K562 (cell line): ENCODE measurements at regions not wholly inside any gene's neighbourhood (a gene's known extent, or its start where the extent isn't known, plus 50 kb on each side); places are given as distances from the start of the nearest gene placed in this dataset.

Experiments
- ARID2 ChIP-seq: fragments of 450-650 bp; IDR thresholded peaks from 2 replicates; pipeline ENCODE4 v1.6.1; 2017; ENCODE audit warnings: antibody characterized with exemption, mild to moderate bottlenecking
- HDAC6 ChIP-seq: IDR thresholded peaks from 2 replicates; pipeline ENCODE4 v1.6.1; 2012; ENCODE audit warnings: low read depth, mild to moderate bottlenecking, control low read depth, inconsistent platforms, low read length, moderate library complexity
- NR1H2 ChIP-seq: sonication (generic); formaldehyde crosslinking; IDR thresholded peaks from 2 replicates; pipeline ENCODE4 v1.4.0; 2020; ENCODE audit warnings: mild to moderate bottlenecking, missing genetic modification reagents
- POLR2A ChIP-seq: fragments of 450-650 bp; conservative IDR thresholded peaks from 2 replicates; pipeline ENCODE4 v1.6.1; 2016
- SIN3A ChIP-seq, 2 experiments: fragments of 150-350 bp in 1 of 2; IDR thresholded peaks; 2 replicates each; pipeline ENCODE4 v1.6.1; 2011 to 2016; ENCODE audit warnings: borderline replicate concordance in 2 of 2, low read depth in 2 of 2, low read length in 2 of 2, mild to moderate bottlenecking in 2 of 2, moderate library complexity in 2 of 2; ENCODE audit not compliant: control insufficient read depth in 1 of 2
- SNIP1 ChIP-seq: fragments of 450-650 bp; IDR thresholded peaks from 2 replicates; pipeline ENCODE4 v1.7.1; 2017; ENCODE audit warnings: low read depth, mild to moderate bottlenecking
- TCF7 ChIP-seq: sonication (generic); IDR thresholded peaks from 2 replicates; pipeline ENCODE4 v1.6.1; 2016; ENCODE audit warnings: antibody characterized with exemption, borderline replicate concordance
- ZNF253 ChIP-seq: fragments of 250-450 bp; sonication (Bioruptor Pico); conservative IDR thresholded peaks from 2 replicates; pipeline ENCODE4 v1.6.1; 2021; ENCODE audit warnings: mild to moderate bottlenecking
- ZNF274 ChIP-seq: IDR thresholded peaks from 2 replicates; pipeline ENCODE4 v1.6.1; 2011; ENCODE audit warnings: low read depth, mild to moderate bottlenecking, low read length, moderate library complexity, borderline replicate concordance
- TF ChIP-seq, protein P1 (sequence below), 3 experiments: IDR thresholded peaks in 2 of 3; conservative IDR thresholded peaks in 1 of 3; 2 replicates each; pipeline ENCODE4 v1.5.1; 2011 to 2012; ENCODE audit warnings: low read length in 3 of 3, mild to moderate bottlenecking in 3 of 3, control low read depth in 2 of 3, improper control_type of control experiment in 1 of 3, inconsistent platforms in 1 of 3, low read depth in 1 of 3, mixed read lengths in 1 of 3, moderate library complexity in 1 of 3; ENCODE audit not compliant: insufficient read depth in 2 of 3
- TF ChIP-seq, protein P2 (sequence below): sonication (generic); formaldehyde crosslinking; IDR thresholded peaks from 2 replicates; pipeline ENCODE4 v1.8.1; 2023; ENCODE audit warnings: mild to moderate bottlenecking, missing genetic modification reagents
- TF ChIP-seq, protein P3 (sequence below), 2 experiments: fragments of 450-650 bp in 1 of 2; sonication (generic) in 1 of 2; formaldehyde crosslinking in 1 of 2; IDR thresholded peaks in 1 of 2; conservative IDR thresholded peaks in 1 of 2; 2 replicates each; pipeline versions ENCODE4 v1.6.1 to v1.8.1; 2016 to 2023; ENCODE audit warnings: mild to moderate bottlenecking in 2 of 2, moderate library complexity in 2 of 2, inconsistent platforms in 1 of 2, missing genetic modification reagents in 1 of 2
- TF ChIP-seq, protein P4 (sequence below): fragments of 450-650 bp; formaldehyde crosslinking; IDR thresholded peaks from 2 replicates; pipeline ENCODE4 v1.4.0; 2022; ENCODE audit warnings: mild to moderate bottlenecking, moderate library complexity

DNA sequence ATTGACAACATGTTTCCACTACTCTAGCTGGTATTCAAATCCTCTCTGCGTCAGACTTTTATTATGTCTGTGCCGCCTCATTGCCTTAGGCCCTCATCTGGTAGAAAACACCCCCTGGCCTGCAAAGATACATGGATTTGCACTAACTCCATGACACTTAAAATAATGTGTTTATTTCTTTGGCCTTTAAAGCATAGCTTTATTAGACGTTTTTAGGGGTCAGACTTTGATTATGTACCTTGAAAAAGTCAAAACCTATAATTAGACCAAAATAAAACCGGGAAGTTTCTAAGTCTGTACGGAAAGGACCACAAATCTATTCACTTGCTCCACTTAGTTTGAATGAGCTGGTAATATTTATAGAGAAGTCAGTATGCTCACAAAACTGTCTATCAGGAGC is 357.9 kb upstream of the NOX3 start:
- TF ChIP-seq SIN3A (IDR thresholded peaks at IDR 0.05; ENCODE audit: borderline replicate concordance in 2 of 2, control insufficient read depth in 1 of 2, low read depth in 2 of 2, low read length in 2 of 2) (no peak), POLR2A (no peak), ARID2 (no peak), HDAC6 (no peak), ZNF274 (no peak), ZNF253 (CRISPR knock-in tag) (no peak), SNIP1 (no peak), TCF7 (no peak), NR1H2 (no peak)
- TF ChIP-seq, protein P1, sequence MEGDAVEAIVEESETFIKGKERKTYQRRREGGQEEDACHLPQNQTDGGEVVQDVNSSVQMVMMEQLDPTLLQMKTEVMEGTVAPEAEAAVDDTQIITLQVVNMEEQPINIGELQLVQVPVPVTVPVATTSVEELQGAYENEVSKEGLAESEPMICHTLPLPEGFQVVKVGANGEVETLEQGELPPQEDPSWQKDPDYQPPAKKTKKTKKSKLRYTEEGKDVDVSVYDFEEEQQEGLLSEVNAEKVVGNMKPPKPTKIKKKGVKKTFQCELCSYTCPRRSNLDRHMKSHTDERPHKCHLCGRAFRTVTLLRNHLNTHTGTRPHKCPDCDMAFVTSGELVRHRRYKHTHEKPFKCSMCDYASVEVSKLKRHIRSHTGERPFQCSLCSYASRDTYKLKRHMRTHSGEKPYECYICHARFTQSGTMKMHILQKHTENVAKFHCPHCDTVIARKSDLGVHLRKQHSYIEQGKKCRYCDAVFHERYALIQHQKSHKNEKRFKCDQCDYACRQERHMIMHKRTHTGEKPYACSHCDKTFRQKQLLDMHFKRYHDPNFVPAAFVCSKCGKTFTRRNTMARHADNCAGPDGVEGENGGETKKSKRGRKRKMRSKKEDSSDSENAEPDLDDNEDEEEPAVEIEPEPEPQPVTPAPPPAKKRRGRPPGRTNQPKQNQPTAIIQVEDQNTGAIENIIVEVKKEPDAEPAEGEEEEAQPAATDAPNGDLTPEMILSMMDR (IDR thresholded peaks at IDR 0.05 in 2 of 3, conservative IDR thresholded peaks at IDR 0.05 in 1 of 3; ENCODE audit: insufficient read depth in 2 of 3, low read depth in 1 of 3, low read length in 3 of 3): no peak
- TF ChIP-seq, protein P2, sequence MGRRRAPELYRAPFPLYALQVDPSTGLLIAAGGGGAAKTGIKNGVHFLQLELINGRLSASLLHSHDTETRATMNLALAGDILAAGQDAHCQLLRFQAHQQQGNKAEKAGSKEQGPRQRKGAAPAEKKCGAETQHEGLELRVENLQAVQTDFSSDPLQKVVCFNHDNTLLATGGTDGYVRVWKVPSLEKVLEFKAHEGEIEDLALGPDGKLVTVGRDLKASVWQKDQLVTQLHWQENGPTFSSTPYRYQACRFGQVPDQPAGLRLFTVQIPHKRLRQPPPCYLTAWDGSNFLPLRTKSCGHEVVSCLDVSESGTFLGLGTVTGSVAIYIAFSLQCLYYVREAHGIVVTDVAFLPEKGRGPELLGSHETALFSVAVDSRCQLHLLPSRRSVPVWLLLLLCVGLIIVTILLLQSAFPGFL (CRISPR knock-in tag): no peak
- TF ChIP-seq, protein P3, sequence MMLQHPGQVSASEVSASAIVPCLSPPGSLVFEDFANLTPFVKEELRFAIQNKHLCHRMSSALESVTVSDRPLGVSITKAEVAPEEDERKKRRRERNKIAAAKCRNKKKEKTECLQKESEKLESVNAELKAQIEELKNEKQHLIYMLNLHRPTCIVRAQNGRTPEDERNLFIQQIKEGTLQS (IDR thresholded peaks at IDR 0.05): no peak
- TF ChIP-seq, protein P3 (CRISPR knock-in tag; conservative IDR thresholded peaks at IDR 0.05): no peak
- TF ChIP-seq, protein P4, sequence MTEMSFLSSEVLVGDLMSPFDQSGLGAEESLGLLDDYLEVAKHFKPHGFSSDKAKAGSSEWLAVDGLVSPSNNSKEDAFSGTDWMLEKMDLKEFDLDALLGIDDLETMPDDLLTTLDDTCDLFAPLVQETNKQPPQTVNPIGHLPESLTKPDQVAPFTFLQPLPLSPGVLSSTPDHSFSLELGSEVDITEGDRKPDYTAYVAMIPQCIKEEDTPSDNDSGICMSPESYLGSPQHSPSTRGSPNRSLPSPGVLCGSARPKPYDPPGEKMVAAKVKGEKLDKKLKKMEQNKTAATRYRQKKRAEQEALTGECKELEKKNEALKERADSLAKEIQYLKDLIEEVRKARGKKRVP (CRISPR knock-in tag): no peak
